ENCODE measurements at regions not wholly inside any gene's neighbourhood (a gene's known extent, or its start where the extent isn't known, plus 50 kb on each side); places are given as distances from the start of the nearest gene placed in this dataset.

GRCh38 chr11:83392556-83392955, 106.4 kb upstream of the CCDC90B start:
- TF ChIP-seq CTCF (IDR thresholded peaks at IDR 0.05) = no peak
- TF ChIP-seq POLR2A (IDR thresholded peaks at IDR 0.05; ENCODE audit: low read depth) = no peak
- TF ChIP-seq EP300 (IDR thresholded peaks at IDR 0.05) = no peak

All from esophagus muscularis mucosa (tissue), 4 donors.